ENCODE measurements at regions not wholly inside any gene's neighbourhood (a gene's known extent, or its start where the extent isn't known, plus 50 kb on each side); places are given as distances from the start of the nearest gene placed in this dataset.

DNA sequence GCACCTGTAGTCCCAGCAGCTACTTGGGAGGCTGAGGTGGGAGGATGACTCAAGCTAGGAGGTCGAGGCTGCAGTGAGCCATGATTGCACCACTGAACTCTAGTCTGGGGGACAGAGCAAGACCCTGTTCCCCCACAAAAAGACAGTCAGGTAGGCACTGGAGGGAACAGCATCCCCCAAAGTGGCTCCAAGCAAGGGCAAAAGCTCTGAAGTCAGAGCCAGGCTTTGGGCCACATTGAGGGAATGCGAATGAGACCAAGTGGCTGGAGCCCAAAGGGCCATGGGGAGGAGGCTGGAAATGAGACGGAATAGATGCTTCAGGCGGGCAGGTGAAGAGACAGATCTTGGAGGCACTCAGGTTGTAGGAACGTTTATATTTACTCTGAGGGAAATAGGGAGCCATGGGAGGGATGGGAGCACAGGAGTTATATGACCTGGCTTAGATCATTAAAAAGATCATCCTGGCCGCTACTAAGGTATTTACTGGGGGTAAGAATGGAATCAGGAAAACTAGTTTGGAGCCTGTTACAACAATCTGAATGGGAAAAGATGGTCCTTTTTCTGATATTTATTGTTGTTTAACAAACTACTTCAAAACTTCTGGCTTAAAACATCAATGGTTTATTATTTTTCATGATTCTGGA is 229.6 kb upstream of the ZNF217 start:
- Histone ChIP-seq H3K9me3 (ENCODE audit: control insufficient read depth, insufficient read depth, low read length) (peaks cover 4% of the 10 kb centered on the region), H3K14ac (replicated peaks; ENCODE audit: low read depth, low read length) (no peak overlapping the region), H2BK20ac (ENCODE audit: low read depth, low read length) (no peak overlapping the region), H3K27me3 (ENCODE audit: control insufficient read depth, insufficient read depth, low read length) (no peaks in the 10 kb centered on the region), H4K91ac (ENCODE audit: insufficient read depth, low read depth, low read length) (no peak overlapping the region), H2AK9ac (replicated peaks; ENCODE audit: low read depth, low read length, poor library complexity) (peak overlapping the region; percentile 35), H3K56ac (ENCODE audit: extremely low read depth, insufficient read depth, low read length) (no peak overlapping the region), H3K9me1 (ENCODE audit: insufficient read depth, low read length) (0 out of 2 replicates have a peak, but pooled peaks cover 8% of the 10 kb centered on the region), H3K9ac (ENCODE audit: low read depth, low read length) (no peak overlapping the region), H3K23ac (ENCODE audit: low read depth, low read length) (no peak overlapping the region), H3K36me3 (ENCODE audit: control insufficient read depth, insufficient read depth, low read length) (no peaks in the 10 kb centered on the region), H3K4me1 (ENCODE audit: control insufficient read depth, insufficient read depth, low read length) (peaks cover 4% of the 10 kb centered on the region; the same call in 1 of the 2 replicates), H3K79me1 (ENCODE audit: low read depth in 1 of 2, low read length in 2 of 2) (peaks cover 0 to 13% of the 10 kb centered on the region in 2 experiments; a peak in 2 of 4 replicates), H2BK15ac (ENCODE audit: low read depth, low read length) (0 out of 3 replicates have a peak overlapping the region, but pooled peaks have one; percentile 23), H3K27ac (ENCODE audit: insufficient read depth, low read length) (no peak overlapping the region), H2AK5ac (ENCODE audit: low read depth, low read length) (no peak overlapping the region), H4K5ac (ENCODE audit: low read depth, low read length) (no peak overlapping the region), H3K4ac (ENCODE audit: low read depth, low read length) (peak overlapping the region; percentile 12; the same call in 1 of the 2 replicates), H4K20me1 (ENCODE audit: insufficient read depth, low read length) (no peaks in the 10 kb centered on the region), H3K18ac (ENCODE audit: low read depth, low read length) (no peak overlapping the region), H2BK120ac (ENCODE audit: low read depth, low read length) (no peak overlapping the region), H3K4me2 (ENCODE audit: low read depth, low read length) (no peak overlapping the region), H4K8ac (ENCODE audit: low read depth in 2 of 2, low read length in 2 of 2) (no peak overlapping the region), H2BK5ac (ENCODE audit: low read depth, low read length, poor library complexity, severe bottlenecking) (no peak overlapping the region), H3K4me3 (ENCODE audit: insufficient read depth, low read depth, low read length) (no peak overlapping the region), H2AFZ (replicated peaks; ENCODE audit: low read length, poor library complexity) (no peak overlapping the region)
- ATAC-seq (ENCODE audit: low read depth) (no peak), DNase-seq (no peak)
- WGBS, 2 experiments (ENCODE audit: extremely low coverage in 2 of 2, insufficient read length in 1 of 2), result 90% methylated on average over 5 of the region's 6 CpGs; no CpG with 5 or more reads in 1 of the 2 experiments
- POLR2A ChIA-PET (ENCODE audit: unreplicated experiment), result no interaction called here
- CTCF ChIA-PET, result no interaction called here
- dilution Hi-C loops (cut with HindIII; ENCODE audit: low sequenced_read_pairs, unreplicated experiment) (no loop called here), intact Hi-C loops (cut with micrococcal nuclease) (no loop called here), in situ Hi-C loops (cut with MboI; ENCODE audit: low sequenced_read_pairs) (no loop called here)
- BruUV-seq (replicated peaks), result no TSS peak
- TF ChIP-seq, protein P1, sequence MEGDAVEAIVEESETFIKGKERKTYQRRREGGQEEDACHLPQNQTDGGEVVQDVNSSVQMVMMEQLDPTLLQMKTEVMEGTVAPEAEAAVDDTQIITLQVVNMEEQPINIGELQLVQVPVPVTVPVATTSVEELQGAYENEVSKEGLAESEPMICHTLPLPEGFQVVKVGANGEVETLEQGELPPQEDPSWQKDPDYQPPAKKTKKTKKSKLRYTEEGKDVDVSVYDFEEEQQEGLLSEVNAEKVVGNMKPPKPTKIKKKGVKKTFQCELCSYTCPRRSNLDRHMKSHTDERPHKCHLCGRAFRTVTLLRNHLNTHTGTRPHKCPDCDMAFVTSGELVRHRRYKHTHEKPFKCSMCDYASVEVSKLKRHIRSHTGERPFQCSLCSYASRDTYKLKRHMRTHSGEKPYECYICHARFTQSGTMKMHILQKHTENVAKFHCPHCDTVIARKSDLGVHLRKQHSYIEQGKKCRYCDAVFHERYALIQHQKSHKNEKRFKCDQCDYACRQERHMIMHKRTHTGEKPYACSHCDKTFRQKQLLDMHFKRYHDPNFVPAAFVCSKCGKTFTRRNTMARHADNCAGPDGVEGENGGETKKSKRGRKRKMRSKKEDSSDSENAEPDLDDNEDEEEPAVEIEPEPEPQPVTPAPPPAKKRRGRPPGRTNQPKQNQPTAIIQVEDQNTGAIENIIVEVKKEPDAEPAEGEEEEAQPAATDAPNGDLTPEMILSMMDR (conservative IDR thresholded peaks at IDR 0.05; ENCODE audit: low read depth, low read length), result no peak
- TF ChIP-seq CEBPB (IDR thresholded peaks at IDR 0.05; ENCODE audit: low read depth, low read length) (no peak), RFX5 (IDR thresholded peaks at IDR 0.05; ENCODE audit: low read depth, low read length) (no peak), RCOR1 (IDR thresholded peaks at IDR 0.05; ENCODE audit: insufficient replicate concordance, low read length) (no peak), POLR2A (IDR thresholded peaks at IDR 0.05; ENCODE audit: low read depth, low read length) (no peak), MXI1 (IDR thresholded peaks at IDR 0.05; ENCODE audit: borderline replicate concordance, low read depth, low read length) (no peak), BHLHE40 (IDR thresholded peaks at IDR 0.05; ENCODE audit: low read depth, low read length) (no peak), MAFK (IDR thresholded peaks at IDR 0.05; ENCODE audit: low read depth, low read length) (no peak), FOS (IDR thresholded peaks at IDR 0.05; ENCODE audit: low read depth, low read length) (no peak), CHD1 (IDR thresholded peaks at IDR 0.05; ENCODE audit: low read depth, low read length) (no peak), SMC3 (IDR thresholded peaks at IDR 0.05; ENCODE audit: low read depth, low read length) (no peak), MAZ (IDR thresholded peaks at IDR 0.05; ENCODE audit: borderline replicate concordance, low read depth, low read length) (no peak), NFE2L2 (IDR thresholded peaks at IDR 0.05; ENCODE audit: low read depth, low read length) (no peak), RAD21 (IDR thresholded peaks at IDR 0.05; ENCODE audit: low read length) (no peak)
- TF ChIP-seq, protein P2, sequence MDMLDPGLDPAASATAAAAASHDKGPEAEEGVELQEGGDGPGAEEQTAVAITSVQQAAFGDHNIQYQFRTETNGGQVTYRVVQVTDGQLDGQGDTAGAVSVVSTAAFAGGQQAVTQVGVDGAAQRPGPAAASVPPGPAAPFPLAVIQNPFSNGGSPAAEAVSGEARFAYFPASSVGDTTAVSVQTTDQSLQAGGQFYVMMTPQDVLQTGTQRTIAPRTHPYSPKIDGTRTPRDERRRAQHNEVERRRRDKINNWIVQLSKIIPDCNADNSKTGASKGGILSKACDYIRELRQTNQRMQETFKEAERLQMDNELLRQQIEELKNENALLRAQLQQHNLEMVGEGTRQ (IDR thresholded peaks at IDR 0.05; ENCODE audit: low read depth, low read length), result no peak
- TF ChIP-seq, protein P3, sequence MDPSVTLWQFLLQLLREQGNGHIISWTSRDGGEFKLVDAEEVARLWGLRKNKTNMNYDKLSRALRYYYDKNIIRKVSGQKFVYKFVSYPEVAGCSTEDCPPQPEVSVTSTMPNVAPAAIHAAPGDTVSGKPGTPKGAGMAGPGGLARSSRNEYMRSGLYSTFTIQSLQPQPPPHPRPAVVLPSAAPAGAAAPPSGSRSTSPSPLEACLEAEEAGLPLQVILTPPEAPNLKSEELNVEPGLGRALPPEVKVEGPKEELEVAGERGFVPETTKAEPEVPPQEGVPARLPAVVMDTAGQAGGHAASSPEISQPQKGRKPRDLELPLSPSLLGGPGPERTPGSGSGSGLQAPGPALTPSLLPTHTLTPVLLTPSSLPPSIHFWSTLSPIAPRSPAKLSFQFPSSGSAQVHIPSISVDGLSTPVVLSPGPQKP (IDR thresholded peaks at IDR 0.05; ENCODE audit: borderline replicate concordance, low read depth, low read length), result no peak

Data from IMR-90 (cell line).